GM21381 (cell line): ENCODE measurements at regions not wholly inside any gene's neighbourhood (a gene's known extent, or its start where the extent isn't known, plus 50 kb on each side); places are given as distances from the start of the nearest gene placed in this dataset.
A peak's percentile ranks its signal among the peaks of the same experiment; 100 is the strongest.

Source experiments
- ATAC-seq: cut with Tn5 transposase; IDR thresholded peaks from one replicate; pipeline ENCODE4 v1.9.1; 2021; ENCODE audit warnings: mild to moderate bottlenecking, moderate library complexity; ENCODE audit not compliant: unreplicated experiment

- ATAC-seq = peak; percentile 71
Observed at GRCh38 chr9:626596-626995, 214.9 kb upstream of the DMRT1 start.

GRCh38 chr9:627336-627970 lies 214.0 kb upstream of the DMRT1 start:
- ATAC-seq = no peak

GRCh38 chr9:629146-629545 lies 212.4 kb upstream of the DMRT1 start:
- ATAC-seq = no peak

GRCh38 chr9:630817-631216 lies 210.7 kb upstream of the DMRT1 start:
- no peak for ATAC-seq

GRCh38 chr9:631596-631995 lies 209.9 kb upstream of the DMRT1 start:
- ATAC-seq = no peak

- no peak for ATAC-seq
Observed at GRCh38 chr9:633461-633860, 208.0 kb upstream of the DMRT1 start.

- ATAC-seq = no peak
Observed at GRCh38 chr9:636931-637591, 204.4 kb upstream of the DMRT1 start.

- no peak for ATAC-seq
Observed at GRCh38 chr9:638152-638551, 203.3 kb upstream of the DMRT1 start.

GRCh38 chr9:642014-642413 lies 199.5 kb upstream of the DMRT1 start:
- no peak for ATAC-seq

GRCh38 chr9:643966-644365 lies 197.5 kb upstream of the DMRT1 start:
- no peak for ATAC-seq

GRCh38 chr9:647522-647921 lies 194.0 kb upstream of the DMRT1 start:
- no peak for ATAC-seq

GRCh38 chr9:649128-650074 lies 192.1 kb upstream of the DMRT1 start:
- ATAC-seq = no peak

GRCh38 chr9:650362-650761 lies 191.1 kb upstream of the DMRT1 start:
- ATAC-seq = no peak

- no peak for ATAC-seq
Observed at GRCh38 chr9:651371-651770, 190.1 kb upstream of the DMRT1 start.

- no peak for ATAC-seq
Observed at GRCh38 chr9:652914-653313, 188.6 kb upstream of the DMRT1 start.

GRCh38 chr9:653421-653820 lies 188.1 kb upstream of the DMRT1 start:
- peak; percentile 54 for ATAC-seq

- ATAC-seq = no peak
Observed at GRCh38 chr9:653856-654387, 187.6 kb upstream of the DMRT1 start.

GRCh38 chr9:655875-656274 lies 185.6 kb upstream of the DMRT1 start:
- no peak for ATAC-seq

GRCh38 chr9:656926-657568 lies 184.4 kb upstream of the DMRT1 start:
- no peak for ATAC-seq

GRCh38 chr9:659286-659685 lies 182.2 kb upstream of the DMRT1 start:
- no peak for ATAC-seq

- ATAC-seq = peak; percentile 55
Observed at GRCh38 chr9:660227-660626, 181.3 kb upstream of the DMRT1 start.
